Astrocyte (in vitro differentiated cells and primary cell): ENCODE measurements at regions not wholly inside any gene's neighbourhood (a gene's known extent, or its start where the extent isn't known, plus 50 kb on each side); places are given as distances from the start of the nearest gene placed in this dataset.

Experiments
- DNase-seq: peaks from one replicate; pipeline ENCODE4 v3.0.0-alpha.2; 2010; ENCODE audit warnings: low read depth
- FAIRE-seq: peaks from 2 replicates; lab custom pipeline; 2011; peaks lifted over from hg19 to GRCh38; lab: Jason Lieb, UNC
- H2AFZ ChIP-seq: 2 replicates; pipeline ENCODE4 v1.6.0; 2012; ENCODE audit warnings: low read depth, low read length, inconsistent platforms
- H3K27ac ChIP-seq: 2 replicates; pipeline ENCODE4 v1.5.1; 2011; ENCODE audit warnings: low read depth, low read length, inconsistent platforms
- H3K27me3 ChIP-seq: 2 replicates; pipeline ENCODE4 v1.6.0; 2011; ENCODE audit warnings: low read length, inconsistent platforms; ENCODE audit not compliant: insufficient read depth
- H3K36me3 ChIP-seq: 2 replicates; pipeline ENCODE4 v1.5.1; 2011; ENCODE audit warnings: low read length, inconsistent platforms; ENCODE audit not compliant: insufficient read depth
- H3K4me1 ChIP-seq: 2 replicates; pipeline ENCODE4 v1.5.1; 2011; ENCODE audit warnings: low read length, inconsistent platforms; ENCODE audit not compliant: insufficient read depth
- H3K4me2 ChIP-seq: 2 replicates; pipeline ENCODE4 v1.6.0; 2012; ENCODE audit warnings: low read length, inconsistent platforms
- H3K4me3 ChIP-seq: 2 replicates; pipeline ENCODE4 v1.5.1; 2011; ENCODE audit warnings: low read depth, mild to moderate bottlenecking, low read length, inconsistent platforms; ENCODE audit not compliant: insufficient read depth
- H3K79me2 ChIP-seq: 2 replicates; pipeline ENCODE4 v1.6.0; 2012; ENCODE audit warnings: mild to moderate bottlenecking, low read length, inconsistent platforms; ENCODE audit not compliant: insufficient read depth
- H3K9ac ChIP-seq: 2 replicates; pipeline ENCODE4 v1.6.0; 2012; ENCODE audit warnings: mild to moderate bottlenecking, low read length, inconsistent platforms
- H3K9me3 ChIP-seq: 2 replicates; pipeline ENCODE4 v1.5.1; 2012; ENCODE audit warnings: low read depth, mild to moderate bottlenecking, low read length, inconsistent platforms; ENCODE audit not compliant: insufficient read depth
- H4K20me1 ChIP-seq: 2 replicates; pipeline ENCODE4 v1.6.0; 2012; ENCODE audit warnings: low read length, inconsistent platforms; ENCODE audit not compliant: insufficient read depth
- H3K27ac Mint-ChIP-seq: one replicate; pipeline ENCODE4 v1.8.0; 2021; ENCODE audit warnings: mild to moderate bottlenecking, mixed read lengths; ENCODE audit not compliant: unreplicated experiment
- H3K27me3 Mint-ChIP-seq: one replicate; pipeline ENCODE4 v1.8.0; 2021; ENCODE audit warnings: low read depth, mixed read lengths; ENCODE audit not compliant: unreplicated experiment
- H3K36me3 Mint-ChIP-seq: one replicate; pipeline ENCODE4 v1.8.0; 2021; ENCODE audit warnings: low read depth, mixed read lengths; ENCODE audit not compliant: unreplicated experiment
- H3K4me1 Mint-ChIP-seq: one replicate; pipeline ENCODE4 v1.8.0; 2021; ENCODE audit warnings: low read depth, mixed read lengths; ENCODE audit not compliant: unreplicated experiment
- H3K4me3 Mint-ChIP-seq: one replicate; pipeline ENCODE4 v1.8.0; 2021; ENCODE audit warnings: mild to moderate bottlenecking, moderate library complexity, mixed read lengths; ENCODE audit not compliant: unreplicated experiment
- H3K9me3 Mint-ChIP-seq: one replicate; pipeline ENCODE4 v1.8.0; 2021; ENCODE audit warnings: mild to moderate bottlenecking, mixed read lengths; ENCODE audit not compliant: unreplicated experiment
- EZH2 ChIP-seq: IDR thresholded peaks from 2 replicates; pipeline ENCODE4 v1.6.1; 2012; ENCODE audit warnings: mild to moderate bottlenecking, low read length, inconsistent platforms; ENCODE audit not compliant: insufficient read depth
- TF ChIP-seq, protein P1 (sequence below): IDR thresholded peaks from 2 replicates; pipeline ENCODE4 v1.5.1; 2011; ENCODE audit warnings: low read depth, mild to moderate bottlenecking, inconsistent platforms, low read length, moderate library complexity; ENCODE audit not compliant: insufficient read depth

DNA sequence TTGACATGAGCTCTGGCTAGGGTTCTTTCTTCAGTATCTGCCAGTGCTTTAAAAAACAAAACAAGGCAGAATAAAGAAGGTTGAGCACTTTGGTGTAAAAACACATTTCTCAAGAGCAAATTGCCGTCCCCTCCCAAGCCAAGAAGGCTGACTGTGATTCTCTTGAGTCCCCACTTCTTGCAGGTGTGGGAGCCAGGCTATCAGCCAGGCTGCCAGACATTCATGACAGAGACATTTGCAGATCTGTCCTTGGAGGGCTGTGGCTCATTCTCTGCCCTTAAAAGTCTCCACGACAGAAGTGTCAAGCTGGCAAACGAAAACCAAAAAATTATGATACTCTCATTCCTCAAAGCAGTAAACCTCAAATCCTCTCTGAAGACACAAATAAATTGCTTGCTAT lies 749.3 kb upstream of the HS6ST1 start:
- Histone ChIP-seq H3K36me3 (no peaks in the 10 kb centered on the region), H3K27me3 (no peaks in the 10 kb centered on the region), H3K79me2 (no peaks in the 10 kb centered on the region), H3K27ac (no peak overlapping the region), H3K4me3 (no peak overlapping the region), H4K20me1 (no peaks in the 10 kb centered on the region), H3K4me2 (no peak overlapping the region), H3K9me3 (no peaks in the 10 kb centered on the region), H2AFZ (no peak overlapping the region), H3K4me1 (no peaks in the 10 kb centered on the region), H3K9ac (no peak overlapping the region)
- H3K4me1 Mint-ChIP-seq, result peaks cover 1% of the 10 kb centered on the region
- DNase-seq (no peak), FAIRE-seq (no peak)
- no peaks in the 10 kb centered on the region for H3K9me3 Mint-ChIP-seq
- H3K27me3 Mint-ChIP-seq, result peaks cover 9% of the 10 kb centered on the region
- H3K36me3 Mint-ChIP-seq, result no peaks in the 10 kb centered on the region
- TF ChIP-seq, protein P1, sequence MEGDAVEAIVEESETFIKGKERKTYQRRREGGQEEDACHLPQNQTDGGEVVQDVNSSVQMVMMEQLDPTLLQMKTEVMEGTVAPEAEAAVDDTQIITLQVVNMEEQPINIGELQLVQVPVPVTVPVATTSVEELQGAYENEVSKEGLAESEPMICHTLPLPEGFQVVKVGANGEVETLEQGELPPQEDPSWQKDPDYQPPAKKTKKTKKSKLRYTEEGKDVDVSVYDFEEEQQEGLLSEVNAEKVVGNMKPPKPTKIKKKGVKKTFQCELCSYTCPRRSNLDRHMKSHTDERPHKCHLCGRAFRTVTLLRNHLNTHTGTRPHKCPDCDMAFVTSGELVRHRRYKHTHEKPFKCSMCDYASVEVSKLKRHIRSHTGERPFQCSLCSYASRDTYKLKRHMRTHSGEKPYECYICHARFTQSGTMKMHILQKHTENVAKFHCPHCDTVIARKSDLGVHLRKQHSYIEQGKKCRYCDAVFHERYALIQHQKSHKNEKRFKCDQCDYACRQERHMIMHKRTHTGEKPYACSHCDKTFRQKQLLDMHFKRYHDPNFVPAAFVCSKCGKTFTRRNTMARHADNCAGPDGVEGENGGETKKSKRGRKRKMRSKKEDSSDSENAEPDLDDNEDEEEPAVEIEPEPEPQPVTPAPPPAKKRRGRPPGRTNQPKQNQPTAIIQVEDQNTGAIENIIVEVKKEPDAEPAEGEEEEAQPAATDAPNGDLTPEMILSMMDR, result no peak
- no peak for TF ChIP-seq EZH2
- no peak overlapping the region for H3K27ac Mint-ChIP-seq
- no peak overlapping the region for H3K4me3 Mint-ChIP-seq

DNA sequence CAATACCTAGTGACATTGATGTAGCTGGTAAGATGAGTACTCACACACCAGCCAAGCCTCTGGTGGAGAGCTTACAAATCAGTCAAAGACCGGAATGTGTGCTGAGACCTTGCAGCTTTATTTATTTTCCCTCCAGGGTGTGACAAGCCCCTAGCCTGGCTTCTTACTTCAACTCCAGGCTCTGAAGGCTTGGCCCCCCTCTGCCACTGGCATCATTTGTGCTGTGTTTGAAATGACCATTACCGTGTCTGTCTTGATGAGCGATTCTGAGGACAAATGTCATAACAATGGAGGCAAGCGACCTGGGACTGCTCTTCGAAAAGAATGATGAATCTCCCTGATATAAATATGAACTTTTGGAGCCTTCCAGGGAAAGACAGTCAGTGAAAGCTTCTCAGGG lies 749.9 kb upstream of the HS6ST1 start:
- Mint-ChIP-seq H3K4me3 (no peak overlapping the region), H3K27ac (no peak overlapping the region), H3K9me3 (no peaks in the 10 kb centered on the region), H3K4me1 (peaks cover 1% of the 10 kb centered on the region), H3K27me3 (peaks cover 9% of the 10 kb centered on the region), H3K36me3 (no peaks in the 10 kb centered on the region)
- H2AFZ ChIP-seq, result no peak overlapping the region
- TF ChIP-seq EZH2, result no peak
- TF ChIP-seq, protein P1, result no peak
- H3K4me3 ChIP-seq, result no peak overlapping the region
- H3K27me3 ChIP-seq, result no peaks in the 10 kb centered on the region
- H3K36me3 ChIP-seq, result no peaks in the 10 kb centered on the region
- no peak overlapping the region for H3K9ac ChIP-seq
- no peaks in the 10 kb centered on the region for H3K4me1 ChIP-seq
- H3K9me3 ChIP-seq, result no peaks in the 10 kb centered on the region
- DNase-seq, result no peak
- no peaks in the 10 kb centered on the region for H4K20me1 ChIP-seq
- no peak overlapping the region for H3K27ac ChIP-seq
- FAIRE-seq, result no peak
- no peaks in the 10 kb centered on the region for H3K79me2 ChIP-seq
- no peak overlapping the region for H3K4me2 ChIP-seq

DNA sequence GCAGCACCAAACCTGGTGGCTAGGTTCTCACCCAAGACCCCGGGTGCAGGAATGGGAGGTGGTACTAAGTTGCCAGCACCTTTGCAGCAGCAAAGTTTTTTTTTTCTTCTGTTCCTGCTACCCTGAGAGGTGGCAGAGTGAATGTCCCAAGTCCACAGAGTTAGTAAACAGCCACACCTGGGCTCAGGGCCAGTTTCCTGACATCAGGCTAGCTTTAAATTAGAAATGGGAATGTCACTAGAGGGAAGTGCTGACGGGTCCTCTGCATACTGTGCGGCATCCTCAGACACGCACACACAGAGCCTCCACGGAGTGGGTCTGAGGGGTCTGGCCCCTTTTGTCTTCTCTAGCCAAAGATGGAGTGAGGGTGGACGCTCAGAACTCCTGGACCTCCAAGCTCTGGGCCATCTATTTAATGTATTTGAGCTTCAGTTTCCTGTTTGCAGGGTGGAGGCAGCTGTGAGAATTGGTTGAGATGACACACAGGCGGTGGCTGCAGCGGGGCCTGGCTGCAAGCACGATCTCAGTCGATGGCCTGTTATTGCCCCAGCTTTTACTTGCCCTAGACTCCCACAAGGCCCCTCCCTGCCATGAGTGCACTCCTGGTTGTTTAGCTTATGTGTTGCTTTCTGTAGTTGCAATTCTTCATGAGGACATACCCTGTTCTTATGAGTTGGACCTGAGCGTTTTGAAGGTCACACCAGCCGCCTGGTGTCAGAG lies 751.4 kb upstream of the HS6ST1 start:
- no peaks in the 10 kb centered on the region for H3K36me3 Mint-ChIP-seq
- Histone ChIP-seq H3K9ac (no peak overlapping the region), H3K4me2 (no peak overlapping the region), H3K4me1 (no peaks in the 10 kb centered on the region), H4K20me1 (no peaks in the 10 kb centered on the region), H3K27ac (no peak overlapping the region), H3K4me3 (no peak overlapping the region), H3K27me3 (no peaks in the 10 kb centered on the region), H3K9me3 (no peaks in the 10 kb centered on the region), H3K79me2 (no peaks in the 10 kb centered on the region), H2AFZ (no peak overlapping the region), H3K36me3 (no peaks in the 10 kb centered on the region)
- DNase-seq (no peak), FAIRE-seq (no peak)
- H3K4me1 Mint-ChIP-seq, result peaks cover 7% of the 10 kb centered on the region
- peaks cover 9% of the 10 kb centered on the region for H3K27me3 Mint-ChIP-seq
- no peaks in the 10 kb centered on the region for H3K9me3 Mint-ChIP-seq
- H3K27ac Mint-ChIP-seq, result no peak overlapping the region
- TF ChIP-seq EZH2, result no peak
- TF ChIP-seq, protein P1, result no peak
- no peak overlapping the region for H3K4me3 Mint-ChIP-seq
